ENCODE measurements at regions not wholly inside any gene's neighbourhood (a gene's known extent, or its start where the extent isn't known, plus 50 kb on each side); places are given as distances from the start of the nearest gene placed in this dataset.

DNA sequence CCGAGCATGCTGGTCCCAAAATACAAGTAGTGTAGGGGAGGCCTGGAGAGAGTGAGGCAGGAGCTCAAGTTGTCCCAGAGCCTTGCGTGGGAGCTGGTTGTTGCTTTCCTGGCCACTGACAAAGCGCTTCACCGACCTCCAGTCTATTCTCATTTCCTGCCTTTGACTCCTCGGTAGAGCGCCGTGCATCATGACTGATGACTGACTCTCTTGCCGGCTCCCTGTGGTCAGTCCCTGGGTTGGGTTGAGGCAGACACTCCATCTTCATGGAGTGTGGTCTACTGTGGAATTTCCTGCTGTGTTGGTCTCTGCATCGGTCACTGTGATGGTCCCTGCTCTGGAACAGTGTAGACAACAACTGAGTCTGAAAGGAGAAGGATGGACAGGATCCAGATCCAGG is 175.1 kb upstream of the S1PR3 start:
- TF ChIP-seq, protein P1, sequence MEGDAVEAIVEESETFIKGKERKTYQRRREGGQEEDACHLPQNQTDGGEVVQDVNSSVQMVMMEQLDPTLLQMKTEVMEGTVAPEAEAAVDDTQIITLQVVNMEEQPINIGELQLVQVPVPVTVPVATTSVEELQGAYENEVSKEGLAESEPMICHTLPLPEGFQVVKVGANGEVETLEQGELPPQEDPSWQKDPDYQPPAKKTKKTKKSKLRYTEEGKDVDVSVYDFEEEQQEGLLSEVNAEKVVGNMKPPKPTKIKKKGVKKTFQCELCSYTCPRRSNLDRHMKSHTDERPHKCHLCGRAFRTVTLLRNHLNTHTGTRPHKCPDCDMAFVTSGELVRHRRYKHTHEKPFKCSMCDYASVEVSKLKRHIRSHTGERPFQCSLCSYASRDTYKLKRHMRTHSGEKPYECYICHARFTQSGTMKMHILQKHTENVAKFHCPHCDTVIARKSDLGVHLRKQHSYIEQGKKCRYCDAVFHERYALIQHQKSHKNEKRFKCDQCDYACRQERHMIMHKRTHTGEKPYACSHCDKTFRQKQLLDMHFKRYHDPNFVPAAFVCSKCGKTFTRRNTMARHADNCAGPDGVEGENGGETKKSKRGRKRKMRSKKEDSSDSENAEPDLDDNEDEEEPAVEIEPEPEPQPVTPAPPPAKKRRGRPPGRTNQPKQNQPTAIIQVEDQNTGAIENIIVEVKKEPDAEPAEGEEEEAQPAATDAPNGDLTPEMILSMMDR (IDR thresholded peaks at IDR 0.05; ENCODE audit: insufficient read depth in 1 of 2, low read depth in 1 of 2, low read length in 1 of 2, severe bottlenecking in 1 of 2, unreplicated experiment in 1 of 2): no peak
- H3K9me3 ChIP-seq: no peaks in the 10 kb centered on the region
- no peaks in the 10 kb centered on the region for H3K36me3 ChIP-seq (ENCODE audit: control insufficient read depth, insufficient read depth, low read length)
- Mint-ChIP-seq H3K27me3 (ENCODE audit: insufficient read depth, unreplicated experiment) (no peaks in the 10 kb centered on the region), H3K4me1 (ENCODE audit: low read depth, unreplicated experiment) (no peaks in the 10 kb centered on the region), H3K4me3 (ENCODE audit: unreplicated experiment) (no peak overlapping the region), H3K36me3 (ENCODE audit: insufficient read depth, unreplicated experiment) (no peaks in the 10 kb centered on the region), H3K27ac (ENCODE audit: unreplicated experiment) (no peak overlapping the region), H3K9me3 (ENCODE audit: unreplicated experiment) (no peaks in the 10 kb centered on the region)
- CTCF ChIA-PET: no interaction called here
- DNase-seq: no peak
- H3K27me3 ChIP-seq (replicated peaks; ENCODE audit: control insufficient read depth, insufficient read depth, low read length): no peaks in the 10 kb centered on the region
- H3K4me3 ChIP-seq (ENCODE audit: low read depth, low read length): no peak overlapping the region
- intact Hi-C loops (cut with micrococcal nuclease; ENCODE audit: unreplicated experiment): no loop called here
- no TSS peak for BruUV-seq (replicated peaks)
- POLR2A ChIA-PET: no interaction called here
- no peaks in the 10 kb centered on the region for H3K4me1 ChIP-seq

DNA sequence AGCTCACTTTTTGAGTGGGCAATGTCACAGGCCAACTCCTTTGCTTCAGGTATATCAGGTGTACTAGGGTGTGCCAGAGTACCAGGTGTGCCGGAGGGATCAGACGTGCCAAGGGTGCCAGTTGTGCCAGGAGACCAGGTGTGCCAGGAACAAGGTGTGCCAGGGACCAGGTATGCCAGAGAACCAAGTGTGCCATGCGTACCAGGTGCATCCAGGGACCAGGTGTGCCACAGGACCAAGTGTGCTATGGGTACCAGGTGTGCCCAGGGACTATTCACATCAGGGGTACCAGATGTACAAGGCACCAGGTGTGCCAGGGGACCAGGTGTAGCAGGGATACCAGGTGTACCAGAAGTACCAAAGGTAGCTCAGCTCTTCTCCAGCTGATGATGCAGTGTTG is 174.7 kb upstream of the S1PR3 start:
- Histone ChIP-seq H3K36me3 (ENCODE audit: control insufficient read depth, insufficient read depth, low read length) (no peaks in the 10 kb centered on the region), H3K4me3 (ENCODE audit: low read depth, low read length) (no peak overlapping the region), H3K9me3 (no peaks in the 10 kb centered on the region), H3K27me3 (replicated peaks; ENCODE audit: control insufficient read depth, insufficient read depth, low read length) (no peaks in the 10 kb centered on the region), H3K4me1 (no peaks in the 10 kb centered on the region)
- intact Hi-C loops (cut with micrococcal nuclease; ENCODE audit: unreplicated experiment): no loop called here
- H3K4me3 Mint-ChIP-seq (ENCODE audit: unreplicated experiment): no peak overlapping the region
- H3K27ac Mint-ChIP-seq (ENCODE audit: unreplicated experiment): no peak overlapping the region
- no peaks in the 10 kb centered on the region for H3K9me3 Mint-ChIP-seq (ENCODE audit: unreplicated experiment)
- no TSS peak for BruUV-seq (replicated peaks)
- no peak for DNase-seq
- TF ChIP-seq, protein P1 (IDR thresholded peaks at IDR 0.05; ENCODE audit: insufficient read depth in 1 of 2, low read depth in 1 of 2, low read length in 1 of 2, severe bottlenecking in 1 of 2, unreplicated experiment in 1 of 2): no peak
- ChIA-PET POLR2A (no interaction called here), CTCF (no interaction called here)
- H3K36me3 Mint-ChIP-seq (ENCODE audit: insufficient read depth, unreplicated experiment): no peaks in the 10 kb centered on the region
- H3K27me3 Mint-ChIP-seq (ENCODE audit: insufficient read depth, unreplicated experiment): no peaks in the 10 kb centered on the region
- no peaks in the 10 kb centered on the region for H3K4me1 Mint-ChIP-seq (ENCODE audit: low read depth, unreplicated experiment)

DNA sequence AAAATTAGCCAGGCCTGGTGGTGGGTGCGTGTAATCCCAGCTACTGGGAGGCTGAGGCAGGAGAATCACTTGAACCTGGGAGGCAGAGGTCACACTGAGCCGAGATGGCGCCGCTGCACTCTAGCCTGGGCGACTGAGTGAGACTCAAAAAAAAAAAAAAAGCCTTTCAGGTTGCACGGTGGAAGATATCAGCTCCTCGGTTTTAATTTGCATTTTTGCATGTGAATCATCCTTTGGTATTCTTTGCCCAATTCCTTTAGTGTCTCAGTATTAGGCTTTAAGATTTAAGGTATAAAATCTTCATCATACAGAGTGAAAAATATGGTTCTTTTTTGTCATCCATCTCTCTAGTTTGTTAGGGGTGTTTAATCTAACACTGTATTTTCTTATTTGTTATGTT is 173.6 kb upstream of the S1PR3 start:
- H3K27ac Mint-ChIP-seq (ENCODE audit: unreplicated experiment): no peak overlapping the region
- BruUV-seq (replicated peaks): no TSS peak
- CTCF ChIA-PET: no interaction called here

More for the DNA sequence above, 173.6 kb upstream of the S1PR3 start:
- Mint-ChIP-seq H3K4me3 (ENCODE audit: unreplicated experiment) (no peak overlapping the region), H3K36me3 (ENCODE audit: insufficient read depth, unreplicated experiment) (no peaks in the 10 kb centered on the region), H3K4me1 (ENCODE audit: low read depth, unreplicated experiment) (no peaks in the 10 kb centered on the region), H3K9me3 (ENCODE audit: unreplicated experiment) (no peaks in the 10 kb centered on the region), H3K27me3 (ENCODE audit: insufficient read depth, unreplicated experiment) (no peaks in the 10 kb centered on the region)
- intact Hi-C loops (cut with micrococcal nuclease; ENCODE audit: unreplicated experiment): no loop called here
- Histone ChIP-seq H3K4me3 (ENCODE audit: low read depth, low read length) (no peak overlapping the region), H3K4me1 (no peaks in the 10 kb centered on the region), H3K9me3 (no peaks in the 10 kb centered on the region), H3K36me3 (ENCODE audit: control insufficient read depth, insufficient read depth, low read length) (no peaks in the 10 kb centered on the region), H3K27me3 (replicated peaks; ENCODE audit: control insufficient read depth, insufficient read depth, low read length) (no peaks in the 10 kb centered on the region)
- POLR2A ChIA-PET: no interaction called here
- no peak for DNase-seq
- TF ChIP-seq, protein P1 (IDR thresholded peaks at IDR 0.05; ENCODE audit: insufficient read depth in 1 of 2, low read depth in 1 of 2, low read length in 1 of 2, severe bottlenecking in 1 of 2, unreplicated experiment in 1 of 2): no peak

All from Caco-2 (cell line).